GM23338 (cell line): ENCODE measurements at regions not wholly inside any gene's neighbourhood (a gene's known extent, or its start where the extent isn't known, plus 50 kb on each side); places are given as distances from the start of the nearest gene placed in this dataset.

Experiments used
- ATAC-seq: fragments of 200-7000 bp; cut with Tn5 transposase; 3 replicates; pipeline ENCODE4 v1.9.1; 2020
- DNase-seq: peaks from one replicate; pipeline ENCODE4 v3.0.0-alpha.2; 2015; ENCODE audit warnings: low spot score
- H2AFZ ChIP-seq: fragments of 200-600 bp; sonication (generic); 2 replicates; pipeline ENCODE4 v1.8.0; 2016; ENCODE audit warnings: antibody characterized with exemption, mild to moderate bottlenecking, moderate library complexity
- H3F3A ChIP-seq: fragments of 200-600 bp; sonication (generic); replicated peaks from 2 replicates; pipeline ENCODE4 v1.8.0; 2017; ENCODE audit warnings: antibody characterized with exemption, mixed run types, low read depth
- H3K27ac ChIP-seq: fragments of 200-600 bp; sonication (generic); 2 replicates; pipeline ENCODE4 v1.6.1; 2016; ENCODE audit warnings: low read depth
- H3K27me3 ChIP-seq: fragments of 200-600 bp; sonication (generic); 2 replicates; pipeline ENCODE4 v1.8.0; 2016; ENCODE audit warnings: mild to moderate bottlenecking, mixed run types, moderate library complexity; ENCODE audit not compliant: insufficient read depth
- H3K36me3 ChIP-seq: fragments of 200-600 bp; sonication (generic); 2 replicates; pipeline ENCODE4 v1.8.0; 2016; ENCODE audit warnings: mild to moderate bottlenecking; ENCODE audit not compliant: insufficient read depth
- H3K4me1 ChIP-seq: fragments of 200-600 bp; sonication (generic); 2 replicates; pipeline ENCODE4 v1.8.0; 2016; ENCODE audit warnings: mild to moderate bottlenecking, moderate library complexity; ENCODE audit not compliant: insufficient read depth
- H3K4me2 ChIP-seq: fragments of 200-600 bp; sonication (generic); 2 replicates; pipeline ENCODE4 v1.7.1; 2017; ENCODE audit warnings: mixed run types
- H3K4me3 ChIP-seq: fragments of 200-600 bp; sonication (generic); 2 replicates; pipeline ENCODE4 v1.6.1; 2016; ENCODE audit warnings: mixed run types
- H3K79me2 ChIP-seq: fragments of 200-600 bp; sonication (generic); replicated peaks from 2 replicates; pipeline ENCODE4 v1.8.0; 2017; ENCODE audit warnings: mild to moderate bottlenecking; ENCODE audit not compliant: insufficient read depth
- H3K9me2 ChIP-seq: fragments of 200-600 bp; sonication (generic); 2 replicates; pipeline ENCODE4 v1.8.0; 2017; ENCODE audit not compliant: insufficient read depth
- H4K20me1 ChIP-seq: fragments of 200-600 bp; sonication (generic); replicated peaks from 2 replicates; pipeline ENCODE4 v1.8.0; 2017; ENCODE audit warnings: mild to moderate bottlenecking; ENCODE audit not compliant: insufficient read depth
- H3K27ac Mint-ChIP-seq: 2 replicates; pipeline ENCODE4 v1.8.0; 2020; ENCODE audit warnings: inconsistent platforms, mild to moderate bottlenecking, moderate library complexity, mixed read lengths
- H3K27me3 Mint-ChIP-seq: 3 replicates; pipeline ENCODE4 v1.8.0; 2022; ENCODE audit warnings: low read depth, mild to moderate bottlenecking, moderate library complexity, mixed read lengths, inconsistent platforms; ENCODE audit not compliant: insufficient read depth, poor library complexity
- H3K36me3 Mint-ChIP-seq: 3 replicates; pipeline ENCODE4 v1.8.0; 2021; ENCODE audit warnings: low read depth, mild to moderate bottlenecking, inconsistent platforms, moderate library complexity, mixed read lengths
- H3K4me1 Mint-ChIP-seq: 3 replicates; pipeline ENCODE4 v1.8.0; 2020; ENCODE audit warnings: mild to moderate bottlenecking, inconsistent platforms, mixed read lengths
- H3K4me3 Mint-ChIP-seq: 3 replicates; pipeline ENCODE4 v1.8.0; 2021; ENCODE audit warnings: moderate library complexity, mild to moderate bottlenecking, inconsistent platforms, mixed read lengths
- H3K9me3 Mint-ChIP-seq: 3 replicates; pipeline ENCODE4 v1.8.0; 2020; ENCODE audit warnings: moderate library complexity, mild to moderate bottlenecking, inconsistent platforms, mixed read lengths
- CREB1 ChIP-seq: fragments of 250-450 bp; sonication (Bioruptor Pico); IDR thresholded peaks from 2 replicates; pipeline ENCODE4 v1.5.0; 2020; ENCODE audit warnings: low read depth, mild to moderate bottlenecking, moderate library complexity
- EZH2 ChIP-seq: fragments of 200-600 bp; sonication (generic); IDR thresholded peaks from one replicate; pipeline ENCODE4 v1.8.0; 2017; ENCODE audit warnings: antibody characterized with exemption, mild to moderate bottlenecking, low read depth; ENCODE audit not compliant: unreplicated experiment
- EZH2phosphoT487 ChIP-seq: fragments of 200-600 bp; sonication (generic); IDR thresholded peaks from one replicate; pipeline ENCODE4 v1.8.1; 2018; ENCODE audit warnings: antibody characterized with exemption; ENCODE audit not compliant: unreplicated experiment
- JUNB ChIP-seq: IDR thresholded peaks from one replicate; pipeline ENCODE4 v1.6.1; 2016; ENCODE audit warnings: antibody characterized with exemption; ENCODE audit not compliant: unreplicated experiment
- NANOG ChIP-seq: IDR thresholded peaks from 2 replicates; pipeline ENCODE4 v1.6.1; 2016; ENCODE audit warnings: antibody characterized with exemption, borderline replicate concordance
- POLR2AphosphoS5 ChIP-seq: IDR thresholded peaks from 2 replicates; pipeline ENCODE4 v1.6.1; 2016; ENCODE audit warnings: antibody characterized with exemption, low read depth
- STAT1 ChIP-seq: IDR thresholded peaks from one replicate; pipeline ENCODE4 v1.6.1; 2016; ENCODE audit warnings: antibody characterized with exemption; ENCODE audit not compliant: unreplicated experiment
- ZNF114 ChIP-seq: fragments of 250-450 bp; sonication (Bioruptor Pico); IDR thresholded peaks from 2 replicates; pipeline ENCODE4 v1.5.0; 2020; ENCODE audit warnings: mild to moderate bottlenecking, moderate library complexity
- ZNF331 ChIP-seq: fragments of 250-450 bp; sonication (Bioruptor Pico); IDR thresholded peaks from 2 replicates; pipeline ENCODE4 v1.5.0; 2020; ENCODE audit warnings: low read depth, mild to moderate bottlenecking, moderate library complexity
- TF ChIP-seq, protein P1 (sequence below): IDR thresholded peaks from one replicate; pipeline ENCODE4 v1.6.1; 2018; ENCODE audit warnings: antibody characterized with exemption; ENCODE audit not compliant: unreplicated experiment
- TF ChIP-seq, protein P2 (sequence below): IDR thresholded peaks from 2 replicates; pipeline ENCODE4 v1.6.1; 2016; ENCODE audit warnings: antibody characterized with exemption

DNA sequence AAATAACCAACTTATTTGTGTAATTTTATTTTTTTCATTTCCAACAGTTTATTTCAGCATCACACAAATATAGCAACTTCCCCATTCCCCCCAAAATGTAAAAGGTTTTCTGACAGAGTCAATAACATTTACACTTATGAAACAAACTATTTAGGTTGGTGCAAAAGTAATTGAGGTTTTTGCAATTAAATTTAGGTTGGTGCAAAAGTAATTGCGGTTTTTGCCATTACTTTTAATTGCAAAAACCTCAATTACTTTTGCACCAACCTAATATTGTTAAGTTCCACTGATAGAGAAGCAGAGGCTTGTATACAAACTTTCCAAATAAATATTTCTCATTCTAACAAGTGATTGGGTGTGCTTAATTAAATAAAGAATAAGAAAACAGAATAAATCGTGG is 270.9 kb upstream of the DUSP10 start (continued):
- TF ChIP-seq, protein P1, sequence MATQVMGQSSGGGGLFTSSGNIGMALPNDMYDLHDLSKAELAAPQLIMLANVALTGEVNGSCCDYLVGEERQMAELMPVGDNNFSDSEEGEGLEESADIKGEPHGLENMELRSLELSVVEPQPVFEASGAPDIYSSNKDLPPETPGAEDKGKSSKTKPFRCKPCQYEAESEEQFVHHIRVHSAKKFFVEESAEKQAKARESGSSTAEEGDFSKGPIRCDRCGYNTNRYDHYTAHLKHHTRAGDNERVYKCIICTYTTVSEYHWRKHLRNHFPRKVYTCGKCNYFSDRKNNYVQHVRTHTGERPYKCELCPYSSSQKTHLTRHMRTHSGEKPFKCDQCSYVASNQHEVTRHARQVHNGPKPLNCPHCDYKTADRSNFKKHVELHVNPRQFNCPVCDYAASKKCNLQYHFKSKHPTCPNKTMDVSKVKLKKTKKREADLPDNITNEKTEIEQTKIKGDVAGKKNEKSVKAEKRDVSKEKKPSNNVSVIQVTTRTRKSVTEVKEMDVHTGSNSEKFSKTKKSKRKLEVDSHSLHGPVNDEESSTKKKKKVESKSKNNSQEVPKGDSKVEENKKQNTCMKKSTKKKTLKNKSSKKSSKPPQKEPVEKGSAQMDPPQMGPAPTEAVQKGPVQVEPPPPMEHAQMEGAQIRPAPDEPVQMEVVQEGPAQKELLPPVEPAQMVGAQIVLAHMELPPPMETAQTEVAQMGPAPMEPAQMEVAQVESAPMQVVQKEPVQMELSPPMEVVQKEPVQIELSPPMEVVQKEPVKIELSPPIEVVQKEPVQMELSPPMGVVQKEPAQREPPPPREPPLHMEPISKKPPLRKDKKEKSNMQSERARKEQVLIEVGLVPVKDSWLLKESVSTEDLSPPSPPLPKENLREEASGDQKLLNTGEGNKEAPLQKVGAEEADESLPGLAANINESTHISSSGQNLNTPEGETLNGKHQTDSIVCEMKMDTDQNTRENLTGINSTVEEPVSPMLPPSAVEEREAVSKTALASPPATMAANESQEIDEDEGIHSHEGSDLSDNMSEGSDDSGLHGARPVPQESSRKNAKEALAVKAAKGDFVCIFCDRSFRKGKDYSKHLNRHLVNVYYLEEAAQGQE: no peak
- no peak for TF ChIP-seq ZNF114 (CRISPR knock-in tag)
- TF ChIP-seq POLR2AphosphoS5: no peak
- no peak for TF ChIP-seq ZNF331
- TF ChIP-seq EZH2: no peak
- TF ChIP-seq, protein P2, sequence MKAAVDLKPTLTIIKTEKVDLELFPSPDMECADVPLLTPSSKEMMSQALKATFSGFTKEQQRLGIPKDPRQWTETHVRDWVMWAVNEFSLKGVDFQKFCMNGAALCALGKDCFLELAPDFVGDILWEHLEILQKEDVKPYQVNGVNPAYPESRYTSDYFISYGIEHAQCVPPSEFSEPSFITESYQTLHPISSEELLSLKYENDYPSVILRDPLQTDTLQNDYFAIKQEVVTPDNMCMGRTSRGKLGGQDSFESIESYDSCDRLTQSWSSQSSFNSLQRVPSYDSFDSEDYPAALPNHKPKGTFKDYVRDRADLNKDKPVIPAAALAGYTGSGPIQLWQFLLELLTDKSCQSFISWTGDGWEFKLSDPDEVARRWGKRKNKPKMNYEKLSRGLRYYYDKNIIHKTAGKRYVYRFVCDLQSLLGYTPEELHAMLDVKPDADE: no peak
- TF ChIP-seq NANOG: no peak
- no peak for TF ChIP-seq STAT1
- TF ChIP-seq JUNB: no peak
- no peak for TF ChIP-seq EZH2phosphoT487
- no peak for TF ChIP-seq CREB1 (CRISPR knock-in tag)

DNA sequence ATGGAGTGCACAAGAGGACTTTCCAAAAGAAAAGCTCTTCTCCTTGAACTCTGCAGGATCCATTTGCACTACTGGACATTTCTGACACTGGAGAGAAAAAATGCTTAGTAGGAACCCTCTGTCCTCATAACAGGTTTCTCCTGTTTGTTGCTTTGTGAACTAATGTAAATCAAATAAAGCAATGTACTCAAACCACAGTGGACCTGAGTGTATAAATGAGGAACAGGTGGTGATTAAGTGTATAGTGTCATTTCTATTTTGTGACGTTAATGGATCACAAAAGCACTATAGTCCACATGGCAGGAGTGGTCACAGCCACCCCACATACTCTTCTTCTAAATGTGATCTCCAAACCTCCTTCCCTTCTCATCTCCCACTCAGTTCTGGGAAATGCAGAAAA is 268.4 kb upstream of the DUSP10 start:
- Histone ChIP-seq H3K36me3 (no peaks in the 10 kb centered on the region), H3K4me2 (no peak overlapping the region), H3K4me3 (no peak overlapping the region), H3K79me2 (no peaks in the 10 kb centered on the region), H4K20me1 (no peaks in the 10 kb centered on the region), H3K27me3 (no peaks in the 10 kb centered on the region), H2AFZ (no peak overlapping the region), H3K4me1 (no peaks in the 10 kb centered on the region), H3K9me2 (no peaks in the 10 kb centered on the region), H3K27ac (no peak overlapping the region), H3F3A (no peaks in the 10 kb centered on the region)
- Mint-ChIP-seq H3K27me3 (peaks cover 2% of the 10 kb centered on the region), H3K36me3 (peaks cover 8% of the 10 kb centered on the region; the same call in 1 of the 3 replicates), H3K4me1 (peaks cover 13% of the 10 kb centered on the region; the same call in 2 of the 3 replicates), H3K27ac (no peak overlapping the region), H3K9me3 (peaks cover 9% of the 10 kb centered on the region; the same call in 1 of the 3 replicates), H3K4me3 (no peak overlapping the region)
- TF ChIP-seq ZNF331: no peak
- no peak for TF ChIP-seq NANOG
- no peak for TF ChIP-seq POLR2AphosphoS5
- TF ChIP-seq JUNB: no peak
- TF ChIP-seq, protein P2: no peak
- TF ChIP-seq ZNF114 (CRISPR knock-in tag): no peak
- DNase-seq (no peak), ATAC-seq (no peak)
